GM19395 (cell line): ENCODE measurements at regions not wholly inside any gene's neighbourhood (a gene's known extent, or its start where the extent isn't known, plus 50 kb on each side); places are given as distances from the start of the nearest gene placed in this dataset.

ENCODE experiments used
- ATAC-seq: cut with Tn5 transposase; IDR thresholded peaks from one replicate; pipeline ENCODE4 v1.9.1; 2021; ENCODE audit warnings: mild to moderate bottlenecking, moderate library complexity; ENCODE audit not compliant: unreplicated experiment

DNA sequence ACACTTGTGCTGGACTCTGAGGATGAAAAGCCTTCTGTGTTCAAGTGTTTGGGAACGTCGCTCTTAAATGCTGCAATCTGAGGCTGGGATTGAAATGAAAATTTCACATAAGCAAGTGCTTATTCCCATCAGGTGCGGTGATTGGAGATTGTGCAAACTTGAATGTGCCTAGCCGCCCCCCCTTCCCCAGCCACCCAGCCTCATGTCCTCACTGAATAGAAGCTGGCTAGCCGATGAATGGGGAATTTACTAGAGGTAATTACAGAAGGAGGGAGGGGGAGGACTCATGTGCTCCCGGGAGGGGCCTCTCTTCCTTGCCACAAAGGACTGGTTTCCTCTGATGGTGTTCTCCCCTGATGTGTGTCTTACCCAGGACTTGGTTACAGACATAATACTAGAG is 544.8 kb upstream of the EEF2KMT start:
- ATAC-seq = no peak

DNA sequence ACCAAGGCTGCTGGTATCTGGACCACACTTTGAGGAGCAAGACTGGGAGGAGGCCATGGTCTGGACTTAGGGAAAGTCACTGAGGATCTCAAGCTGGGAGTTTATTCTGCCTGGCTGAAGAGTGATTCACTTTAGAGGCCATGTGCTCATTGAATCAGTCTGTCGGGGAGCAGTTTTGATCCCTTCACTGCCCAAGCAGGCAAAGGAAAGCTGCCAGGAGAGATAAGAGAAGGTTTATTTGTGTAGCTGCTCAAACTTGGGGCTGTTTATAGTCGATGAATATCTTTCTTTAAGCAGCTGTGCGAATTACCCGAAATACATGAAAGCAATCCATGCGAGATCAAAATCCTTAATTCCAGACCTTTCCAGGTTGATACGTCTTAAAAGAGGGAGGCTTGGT is 544.4 kb upstream of the EEF2KMT start:
- no peak for ATAC-seq

DNA sequence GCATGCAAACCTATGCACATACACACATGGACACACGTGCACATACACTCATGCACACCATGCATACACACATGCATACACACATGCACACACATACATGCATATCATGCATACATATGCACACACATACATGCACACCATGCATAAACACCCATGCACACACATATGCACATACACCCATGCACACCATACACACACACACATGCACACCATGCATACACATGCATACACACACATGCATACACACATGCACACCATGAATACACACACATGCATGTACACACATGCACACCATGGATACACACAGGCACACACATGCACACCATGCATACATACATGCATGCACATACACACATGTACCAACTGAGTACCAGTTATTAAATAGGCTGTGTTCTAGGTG is 543.3 kb upstream of the EEF2KMT start:
- no peak for ATAC-seq

DNA sequence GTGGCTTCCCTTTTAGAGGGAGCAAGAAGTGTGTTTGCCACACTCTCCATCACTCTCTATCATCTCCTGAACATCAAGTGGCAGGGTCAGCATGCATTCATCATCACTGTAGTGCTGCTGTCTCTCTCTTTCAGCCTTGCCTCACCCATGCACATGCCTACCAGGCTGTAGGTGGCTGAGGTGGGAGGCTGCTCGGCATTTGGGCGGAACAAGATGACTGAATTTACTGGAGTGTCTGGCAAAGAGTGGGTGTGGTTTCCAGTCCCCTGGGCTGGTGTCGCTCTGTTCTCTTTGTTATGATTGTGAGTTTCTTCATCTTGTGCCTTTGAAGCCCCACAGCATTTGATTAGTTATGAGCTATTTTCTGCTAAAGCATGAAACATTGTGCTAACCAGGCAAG is 541.9 kb upstream of the EEF2KMT start:
- no peak for ATAC-seq

DNA sequence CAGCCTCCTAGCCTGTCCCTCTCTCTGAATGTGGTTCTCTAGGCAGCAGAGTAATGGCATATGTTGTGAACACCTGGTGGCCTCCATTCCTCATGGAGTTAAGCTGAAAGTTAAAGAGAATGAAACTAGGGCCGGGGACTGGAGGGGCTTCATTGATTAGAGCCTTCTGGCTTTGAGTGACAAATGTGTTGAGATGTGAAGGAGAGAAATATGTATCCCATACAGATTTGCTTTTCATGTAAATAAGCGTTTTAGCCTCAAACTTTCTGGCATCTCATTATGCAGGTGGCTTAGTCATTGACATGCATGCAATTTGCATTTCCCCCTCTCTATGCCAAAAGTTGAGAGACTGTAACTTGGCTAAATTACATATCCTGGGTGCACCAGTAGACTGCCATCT is 537.7 kb upstream of the EEF2KMT start:
- ATAC-seq = no peak

DNA sequence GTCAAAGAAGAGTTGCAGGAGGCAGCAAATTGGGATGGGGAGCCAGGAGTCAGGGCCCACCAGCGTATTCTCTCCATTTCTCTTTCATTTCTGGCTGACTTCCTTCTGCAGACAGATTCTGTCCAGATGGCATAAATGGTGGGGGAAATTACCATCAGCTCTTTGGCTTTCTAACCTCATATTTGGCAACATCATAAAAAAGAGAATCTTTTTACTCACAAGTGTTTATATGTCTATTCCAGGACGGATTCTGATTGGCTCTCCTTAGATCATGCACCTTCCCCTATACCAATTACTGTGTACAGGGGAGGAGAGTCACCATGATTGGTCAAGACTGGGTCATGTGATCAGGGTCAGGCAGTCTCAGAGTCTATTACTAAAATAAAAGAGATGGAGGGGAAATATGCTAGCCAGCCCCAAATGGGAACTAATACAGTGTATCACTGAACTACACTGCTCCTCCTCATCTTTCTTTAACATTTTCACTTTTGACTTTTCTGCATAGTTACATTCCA is 537.1 kb upstream of the EEF2KMT start:
- ATAC-seq = no peak

DNA sequence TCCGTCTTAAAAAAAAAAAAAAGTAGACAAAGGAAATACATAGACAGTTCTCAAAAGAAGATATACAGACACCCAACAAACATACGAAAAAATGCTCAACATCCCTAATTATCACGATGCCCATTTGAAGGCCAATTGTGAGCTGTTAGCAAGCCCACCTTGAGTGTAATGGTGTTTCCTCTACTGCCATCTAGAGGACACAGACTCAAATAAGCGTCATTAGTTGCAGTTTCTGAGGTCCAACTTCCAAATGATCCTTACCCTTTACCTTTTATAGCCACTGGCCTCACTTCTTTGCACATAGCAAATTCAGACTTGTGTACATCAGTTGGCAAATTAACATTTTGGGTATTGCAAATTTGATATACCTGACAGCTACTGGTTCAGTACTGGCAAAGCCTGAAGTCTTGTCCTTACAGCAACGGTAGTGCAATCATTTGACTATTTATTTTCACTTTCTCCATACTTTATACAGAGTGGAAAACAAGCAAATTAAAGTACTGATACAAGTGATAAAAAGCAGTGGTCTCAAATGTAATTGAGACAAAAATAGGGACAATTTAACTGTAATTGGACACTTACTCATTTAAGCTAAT is 536.3 kb upstream of the EEF2KMT start:
- ATAC-seq = no peak

DNA sequence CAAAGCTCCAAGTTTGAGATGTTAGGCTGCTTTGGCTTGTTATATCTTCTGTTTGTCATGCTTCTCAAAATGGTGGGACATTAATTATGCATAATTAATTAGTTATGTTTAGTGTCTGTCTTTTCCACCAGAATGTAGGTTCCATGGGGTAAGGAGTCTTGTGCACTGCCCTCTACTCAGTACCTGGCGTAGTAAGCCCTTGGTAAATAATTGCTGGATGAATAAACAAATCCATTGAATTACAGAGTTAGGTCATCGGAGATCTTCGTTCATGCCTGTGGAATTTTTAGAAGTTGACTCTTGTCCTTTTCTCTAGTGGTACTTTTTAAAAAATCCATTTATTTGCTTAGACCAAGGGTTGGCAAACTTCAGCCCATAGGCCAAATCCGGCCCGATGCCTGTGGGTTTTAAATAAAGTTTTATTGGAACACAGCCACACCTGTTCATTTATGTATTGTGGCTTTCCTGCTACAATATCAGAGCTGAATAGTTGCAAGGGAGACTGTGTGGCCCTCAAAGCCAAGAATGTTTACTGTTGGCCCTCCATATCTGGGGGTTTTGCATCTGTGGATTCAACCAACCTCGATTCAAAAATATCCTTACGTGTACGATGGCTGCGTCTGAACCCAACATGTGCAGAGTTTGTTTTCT is 524.8 kb upstream of the EEF2KMT start:
- ATAC-seq = no peak

DNA sequence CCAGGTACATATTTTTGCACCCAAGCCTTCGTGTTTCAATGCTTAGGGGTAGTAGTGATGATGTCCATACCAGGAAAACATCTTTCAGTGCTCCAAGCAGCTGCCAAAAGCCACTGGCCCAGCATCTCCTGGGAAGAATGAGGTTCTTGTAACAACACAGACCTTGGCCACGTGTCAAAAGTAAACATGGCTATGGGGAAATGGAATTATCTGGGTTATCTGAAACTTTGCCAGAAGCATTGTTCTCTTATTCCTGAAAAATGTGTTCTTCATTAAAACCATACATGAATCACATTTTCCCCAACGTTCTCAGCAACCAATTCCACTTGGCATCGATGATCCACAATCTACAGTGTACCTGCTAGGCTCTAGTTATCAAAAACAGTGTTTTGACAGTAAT is 524.2 kb upstream of the EEF2KMT start:
- no peak for ATAC-seq

DNA sequence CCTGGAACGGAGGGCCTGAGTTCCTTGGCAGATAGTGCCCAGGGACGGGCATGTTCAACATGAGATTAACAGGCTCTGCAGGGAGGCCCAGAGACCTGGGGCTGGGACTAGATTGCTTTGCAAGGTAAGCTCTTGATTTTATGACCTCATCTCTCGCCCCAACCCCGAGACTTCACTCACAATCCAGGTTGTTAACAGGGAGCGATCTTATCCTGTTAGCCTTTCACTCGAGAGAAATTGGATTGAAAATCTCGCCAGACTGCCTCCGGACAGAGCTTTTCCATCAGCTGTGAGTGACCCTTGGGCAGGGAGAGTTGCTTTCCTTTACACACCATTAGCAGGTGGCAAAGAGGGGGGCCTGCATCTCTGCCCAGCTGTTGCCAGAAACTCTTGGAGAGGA is 521.7 kb upstream of the EEF2KMT start:
- ATAC-seq = no peak

DNA sequence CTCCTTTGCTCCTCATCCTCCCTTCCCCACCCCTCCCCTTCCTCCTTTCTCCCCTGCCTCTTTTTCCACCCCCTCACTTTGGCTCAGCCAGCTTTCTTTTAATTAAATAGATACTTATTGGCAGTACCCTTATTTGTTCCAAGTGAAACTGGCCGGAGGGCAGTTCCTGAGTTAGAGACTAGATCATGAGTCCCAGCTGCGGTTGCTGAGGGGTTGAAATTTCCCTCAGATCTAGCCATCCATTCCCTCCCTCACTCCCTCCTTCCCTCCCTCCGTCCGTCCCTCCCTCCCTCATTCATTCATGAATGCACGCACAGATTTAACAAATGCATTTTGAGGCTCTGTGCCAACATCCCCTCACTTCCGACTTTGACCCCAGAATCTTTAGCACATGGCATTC is 519.2 kb upstream of the EEF2KMT start:
- no peak for ATAC-seq

DNA sequence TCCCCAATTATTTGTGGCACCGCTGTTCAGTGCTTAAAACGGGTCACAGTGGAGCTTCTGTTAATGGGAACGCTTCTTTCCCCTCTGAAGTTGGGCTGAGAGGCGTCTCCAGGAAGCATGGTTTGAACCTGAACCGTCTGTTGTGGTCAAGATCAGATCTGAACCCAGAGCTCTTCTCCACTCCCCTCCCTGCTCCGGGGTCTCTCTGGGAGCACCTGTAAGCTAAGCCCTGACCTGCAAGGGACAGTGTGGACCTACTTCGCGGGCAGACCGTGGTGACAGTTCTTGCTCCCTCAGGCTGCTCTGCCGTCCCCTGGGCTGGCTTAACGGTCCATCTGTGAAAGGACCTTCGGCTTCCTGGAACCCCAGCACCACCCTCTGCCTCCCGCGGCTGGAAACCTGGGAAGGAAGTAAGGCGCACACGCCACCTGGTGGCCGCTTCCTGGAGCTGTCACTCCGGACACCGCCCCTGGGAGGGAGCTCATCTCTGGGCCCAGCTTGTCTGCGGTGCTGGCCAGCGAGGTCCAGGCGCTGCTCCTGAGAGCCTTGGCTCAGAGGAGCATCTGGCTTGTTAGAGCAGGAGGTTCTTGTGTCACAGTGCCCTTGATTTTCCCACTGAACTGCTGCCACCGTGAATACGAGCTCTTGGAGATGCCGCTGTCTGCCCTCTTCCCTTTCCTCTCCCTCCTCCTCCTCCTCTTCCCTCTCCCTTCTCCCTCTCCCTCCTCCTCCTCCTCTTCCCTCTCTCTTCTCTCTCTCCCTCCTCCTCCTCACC is 518.5 kb upstream of the EEF2KMT start:
- peak; percentile 72 for ATAC-seq

DNA sequence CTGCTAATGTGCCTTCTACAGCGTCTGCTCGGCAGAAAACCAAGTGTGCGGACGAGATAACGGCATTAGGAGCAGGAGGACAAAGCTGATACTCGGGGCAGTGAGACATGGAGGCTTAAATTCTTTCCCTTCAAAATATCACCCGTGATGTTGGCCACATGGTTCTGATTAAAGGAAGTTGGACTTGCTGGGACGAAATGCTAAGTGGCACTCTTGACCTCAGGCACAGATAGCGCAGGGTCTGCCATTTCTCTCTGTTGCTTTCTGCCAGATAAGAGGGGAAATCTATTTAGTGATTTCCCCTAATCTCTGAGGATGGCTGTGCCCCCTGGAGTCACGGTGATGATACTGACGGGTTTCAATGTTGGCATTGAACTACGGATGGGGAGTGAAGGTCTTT is 509.6 kb upstream of the EEF2KMT start:
- no peak for ATAC-seq

DNA sequence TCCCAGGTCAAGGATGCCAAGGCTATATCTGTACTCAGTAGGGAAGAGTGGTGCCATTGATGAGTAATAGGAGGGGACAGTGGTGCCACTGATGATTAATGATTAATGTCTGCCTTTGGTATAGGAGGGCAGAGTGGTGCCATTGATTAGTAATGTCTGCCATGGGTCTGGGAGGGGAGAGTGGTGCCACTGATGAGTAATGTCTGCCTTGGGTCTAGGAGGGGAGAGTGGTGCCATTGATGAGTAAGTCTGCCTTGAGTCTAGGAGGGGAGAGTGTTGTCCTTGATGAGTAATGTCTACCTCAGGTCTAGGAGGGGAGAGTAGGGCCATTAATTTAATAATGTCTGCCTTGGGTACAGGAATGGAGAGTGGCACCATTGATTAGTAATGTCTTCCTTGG is 507.8 kb upstream of the EEF2KMT start:
- no peak for ATAC-seq

DNA sequence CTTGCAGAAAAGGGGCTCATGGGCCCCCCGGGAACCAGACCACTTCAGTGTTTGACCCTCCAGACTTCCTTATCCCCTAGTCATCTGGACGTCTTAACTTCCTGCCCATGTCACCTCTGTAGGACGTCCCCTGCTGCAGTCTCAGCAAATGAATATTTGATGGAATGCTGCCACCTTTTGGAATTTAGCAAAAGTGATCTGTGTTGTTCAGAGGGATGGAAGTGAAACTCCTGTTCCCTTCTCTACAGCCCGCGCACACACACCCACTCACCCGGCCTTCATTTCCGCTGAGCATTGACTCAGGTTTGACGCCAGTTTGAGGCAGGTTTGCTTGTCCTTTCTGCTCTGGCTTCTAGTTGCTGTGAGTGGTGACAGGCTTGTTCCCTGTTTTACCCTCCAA is 507.2 kb upstream of the EEF2KMT start:
- no peak for ATAC-seq

DNA sequence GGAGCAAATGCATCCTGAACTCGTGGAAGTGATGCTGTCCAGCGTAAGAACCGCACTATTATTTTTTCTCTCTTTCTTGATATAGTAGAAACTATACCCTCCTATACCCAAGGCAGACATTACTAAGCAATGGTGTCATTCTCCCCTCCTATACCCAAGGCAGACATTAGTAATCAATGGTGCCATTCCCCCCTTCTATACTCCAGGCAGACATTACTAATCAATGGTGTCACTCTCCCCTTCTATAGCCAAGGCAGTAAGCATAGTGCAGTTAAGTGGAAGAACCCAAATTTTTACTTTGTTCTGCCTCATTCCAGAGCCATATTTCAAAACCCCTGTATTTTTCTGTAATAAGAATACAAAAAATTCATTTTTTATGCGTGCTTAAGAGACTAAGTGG is 506.2 kb upstream of the EEF2KMT start:
- ATAC-seq = no peak

DNA sequence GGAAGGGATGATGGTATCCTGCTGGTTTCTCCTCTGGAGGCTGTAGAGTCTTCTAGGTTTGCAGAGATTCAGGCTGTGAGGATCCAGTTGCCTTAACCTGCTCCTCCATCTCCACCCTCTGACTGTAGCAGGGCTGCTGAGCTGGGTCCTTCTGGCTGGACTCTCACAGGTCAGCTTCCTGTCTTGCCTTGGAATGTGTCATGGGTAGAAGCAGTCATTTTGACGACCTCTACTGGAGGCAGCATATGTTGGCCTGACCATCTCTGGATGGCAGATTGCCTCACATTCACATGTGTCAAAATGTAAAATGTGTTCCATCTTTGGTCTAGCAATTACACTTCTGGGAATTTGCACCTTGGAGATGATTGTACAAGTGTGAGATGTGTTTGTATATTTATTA is 504.4 kb upstream of the EEF2KMT start:
- no peak for ATAC-seq

DNA sequence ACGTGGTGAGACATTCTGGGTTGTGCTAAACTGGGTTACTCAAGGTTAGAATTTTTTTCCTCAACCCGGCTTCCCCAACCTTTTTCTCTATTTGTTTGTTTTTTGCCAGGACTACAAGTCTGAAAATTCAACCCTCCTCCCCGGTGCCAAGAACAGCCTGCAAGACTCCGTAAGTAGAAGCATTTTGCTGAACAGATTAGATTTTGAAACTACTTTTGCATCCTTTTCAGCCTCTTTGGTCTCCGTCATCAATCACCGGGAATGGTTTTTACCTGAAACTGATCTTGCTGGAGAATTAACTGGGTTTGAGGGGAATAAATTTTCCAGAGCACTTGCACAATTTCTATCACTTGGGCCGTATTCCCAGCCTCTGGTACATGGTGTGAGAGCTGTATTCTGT is 501.2 kb upstream of the EEF2KMT start:
- ATAC-seq = no peak

DNA sequence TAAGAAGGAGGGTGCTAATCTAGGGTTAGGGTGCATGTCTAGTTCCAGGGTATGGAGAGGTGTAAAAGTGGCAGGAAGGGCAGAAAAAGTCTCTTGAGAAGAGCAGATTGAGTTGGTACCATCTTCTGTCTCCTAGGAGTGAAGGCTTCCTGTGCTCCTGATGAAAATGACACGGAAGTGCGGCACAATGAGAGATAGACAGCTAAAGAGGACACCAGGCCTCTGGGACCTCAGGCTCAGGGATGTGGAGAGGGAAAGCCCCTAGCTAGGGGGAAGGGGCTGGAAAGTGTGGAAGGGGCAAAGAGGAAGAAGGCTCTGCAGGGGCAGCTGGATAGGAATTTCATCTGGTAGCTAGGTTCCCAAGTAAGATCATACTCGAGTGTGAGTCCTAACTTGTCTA is 498.3 kb upstream of the EEF2KMT start:
- no peak for ATAC-seq

DNA sequence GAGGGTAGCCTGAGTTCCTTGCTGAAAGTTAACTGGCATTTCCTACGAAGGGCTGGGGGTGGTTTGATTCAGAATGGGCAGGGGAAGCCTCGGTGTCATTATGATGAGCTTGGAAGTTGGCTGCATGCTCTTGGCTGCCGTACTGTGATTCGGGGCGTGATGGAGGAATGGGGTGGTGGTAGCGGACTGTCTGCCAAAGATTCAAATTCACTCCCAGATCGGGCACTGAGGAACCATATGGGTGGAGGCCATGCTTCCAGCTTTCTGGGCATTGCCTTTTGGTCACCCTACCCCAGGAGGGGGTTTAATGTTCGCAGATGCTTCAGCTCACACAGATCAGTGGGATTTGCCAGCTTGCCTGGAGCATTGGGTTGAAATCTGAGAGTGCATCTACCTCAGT is 492.8 kb upstream of the EEF2KMT start:
- no peak for ATAC-seq

DNA sequence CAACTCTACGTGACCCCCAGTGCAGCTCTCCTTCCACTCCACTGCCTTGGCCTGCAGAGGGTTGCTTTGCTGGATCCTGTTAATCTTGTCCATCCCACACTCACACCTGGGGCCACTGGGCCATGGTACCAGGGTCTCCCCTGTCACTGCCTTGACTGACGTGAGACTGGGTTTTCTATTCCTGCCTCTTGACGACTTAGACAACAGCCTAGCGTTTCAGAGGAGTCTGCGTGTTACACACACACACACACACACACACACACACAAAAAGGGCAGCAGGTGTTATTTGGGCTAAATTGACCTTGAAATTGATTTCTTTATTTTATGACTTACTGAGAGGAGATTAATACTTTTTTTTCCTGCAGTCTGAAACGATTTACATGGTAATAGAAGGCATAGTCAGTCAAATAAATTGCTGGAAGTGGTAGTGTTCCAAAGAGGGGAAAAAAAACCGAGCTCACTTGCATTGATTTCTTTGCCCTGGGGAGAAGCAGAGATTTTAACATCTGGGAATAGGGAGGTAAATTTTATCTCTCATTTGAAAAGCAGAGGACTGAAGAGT is 492.3 kb upstream of the EEF2KMT start:
- ATAC-seq = no peak

DNA sequence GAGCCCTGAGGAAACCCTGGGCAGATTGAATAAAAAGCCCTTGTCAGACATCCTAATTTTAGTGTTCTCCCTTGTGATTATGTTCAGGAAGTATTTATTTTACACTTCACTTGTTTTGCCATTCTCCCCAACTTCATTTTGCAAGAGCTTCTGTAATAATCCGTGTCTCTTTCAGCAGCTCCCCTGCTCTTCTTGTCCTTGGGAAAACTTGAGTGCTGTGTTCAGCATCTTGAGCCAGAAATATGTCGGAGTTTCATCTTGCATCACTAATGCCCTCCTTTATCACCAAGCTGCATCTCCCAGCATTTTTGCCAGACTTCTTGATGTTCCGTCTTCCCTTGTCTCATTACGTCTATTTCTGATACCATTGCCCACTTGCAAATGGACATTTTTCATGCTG is 486.5 kb upstream of the EEF2KMT start:
- ATAC-seq = no peak
